DMS 273 (cell line): ENCODE measurements at regions not wholly inside any gene's neighbourhood (a gene's known extent, or its start where the extent isn't known, plus 50 kb on each side); places are given as distances from the start of the nearest gene placed in this dataset.

Experiments used
- DNase-seq: peaks from one replicate; lab custom pipeline; 2025; ENCODE audit not compliant: unreplicated experiment; lab: John Stamatoyannopoulos, UW

DNA sequence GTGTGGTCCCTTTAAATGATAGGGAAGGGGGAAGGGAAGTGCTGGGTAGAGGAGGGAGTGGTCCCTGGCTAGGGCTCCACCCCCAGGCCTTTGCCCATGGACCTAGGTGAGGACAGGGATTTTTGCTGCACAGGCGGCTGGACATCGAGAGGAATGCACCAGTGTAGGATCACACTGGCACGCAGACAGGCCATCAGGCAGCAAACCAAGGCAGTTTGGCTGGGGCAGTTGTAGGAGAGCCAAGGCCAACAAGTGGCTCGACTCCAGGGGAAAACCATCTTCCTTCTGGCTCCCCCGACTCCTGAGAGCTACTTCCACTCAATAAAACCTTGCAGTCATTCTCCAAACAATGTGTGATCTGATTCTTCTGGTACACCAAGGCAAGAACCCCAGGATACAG is 402.0 kb upstream of the LRRTM1 start:
- no peak for DNase-seq

DNA sequence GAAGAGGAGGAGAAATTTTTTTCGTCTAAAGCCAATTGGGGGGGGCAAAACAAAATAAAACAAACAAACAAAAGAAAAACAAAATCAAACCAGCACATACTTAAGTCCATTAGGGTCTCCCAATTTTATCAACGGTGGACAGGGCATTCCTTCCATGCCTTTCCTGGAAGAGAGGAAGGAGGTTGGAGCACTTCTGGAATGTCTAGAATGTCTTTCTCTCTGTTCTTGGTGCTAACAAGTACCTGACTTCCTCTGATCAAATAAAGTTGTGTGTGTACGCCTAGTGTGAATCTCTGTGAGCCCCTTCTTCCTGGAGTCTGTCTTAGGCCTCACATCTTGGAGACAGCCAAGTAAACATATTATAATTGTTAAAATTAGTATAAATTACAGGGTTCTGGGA is 399.0 kb upstream of the LRRTM1 start:
- no peak for DNase-seq

DNA sequence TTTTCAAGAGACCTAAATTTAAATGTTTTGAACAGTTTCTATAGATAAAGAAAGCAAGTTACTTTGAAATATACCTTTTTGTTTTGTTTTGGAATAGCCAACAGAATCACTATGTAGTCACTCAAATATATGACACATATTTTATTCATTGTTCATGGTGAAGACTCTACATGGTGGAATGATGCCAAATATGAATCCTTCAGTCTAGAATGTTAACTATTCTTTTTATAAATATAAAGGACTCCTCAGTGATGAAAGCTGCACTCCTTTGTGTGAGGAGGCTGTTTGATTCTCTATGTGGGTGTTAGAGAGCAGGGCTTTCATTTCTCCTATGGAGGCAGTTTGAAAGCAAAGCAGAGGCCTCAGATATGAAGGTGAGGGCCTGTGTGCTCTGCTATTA is 396.4 kb upstream of the LRRTM1 start:
- no peak for DNase-seq
